Neural cell (in vitro differentiated cells): ENCODE measurements at regions not wholly inside any gene's neighbourhood (a gene's known extent, or its start where the extent isn't known, plus 50 kb on each side); places are given as distances from the start of the nearest gene placed in this dataset.

Experiments
- H2AFZ ChIP-seq: fragments of 200-600, 300-800 bp; sonication (generic), shearing (Covaris generic); 2 replicates; pipeline ENCODE4 v1.6.0; 2014; ENCODE audit warnings: low read depth, mild to moderate bottlenecking, antibody characterized with exemption, low read length, moderate library complexity
- H3F3A ChIP-seq: fragments of 200-600 bp; shearing (Covaris generic); 2 replicates; pipeline ENCODE4 v1.6.1; 2016; ENCODE audit warnings: mild to moderate bottlenecking, moderate library complexity, mixed read lengths, antibody characterized with exemption, low read length; ENCODE audit not compliant: insufficient read depth, poor library complexity, severe bottlenecking
- H3K27ac ChIP-seq: fragments of 200-600, 300-800 bp; sonication (generic), shearing (Covaris generic); 2 replicates; pipeline ENCODE4 v1.5.1; 2014; ENCODE audit warnings: mild to moderate bottlenecking, low read length, moderate library complexity
- H3K27me3 ChIP-seq: fragments of 300-800, 200-600 bp; sonication (generic), shearing (Covaris generic); 2 replicates; pipeline ENCODE4 v1.6.0; 2014; ENCODE audit warnings: mild to moderate bottlenecking, low read depth, low read length, moderate library complexity; ENCODE audit not compliant: insufficient read depth
- H3K36me3 ChIP-seq: fragments of 300-800, 200-600 bp; sonication (generic), shearing (Covaris generic); 2 replicates; pipeline ENCODE4 v1.5.1; 2014; ENCODE audit warnings: mild to moderate bottlenecking, antibody characterized with exemption, low read length, moderate library complexity; ENCODE audit not compliant: insufficient read depth
- H3K4me2 ChIP-seq: fragments of 300-800, 200-600 bp; sonication (generic), shearing (Covaris generic); 2 replicates; pipeline ENCODE4 v1.6.0; 2014; ENCODE audit warnings: mild to moderate bottlenecking, low read length
- H3K4me3 ChIP-seq: fragments of 300-800, 200-600 bp; sonication (generic), shearing (Covaris generic); 2 replicates; pipeline ENCODE4 v1.5.1; 2014; ENCODE audit warnings: mild to moderate bottlenecking, low read length, moderate library complexity
- H3K79me2 ChIP-seq: fragments of 200-600 bp; shearing (Covaris generic); replicated peaks from 2 replicates; pipeline ENCODE4 v1.6.0; 2014; ENCODE audit warnings: mild to moderate bottlenecking, low read length, moderate library complexity; ENCODE audit not compliant: insufficient read depth
- H3K9ac ChIP-seq: fragments of 300-800, 200-600 bp; sonication (generic), shearing (Covaris generic); 2 replicates; pipeline ENCODE4 v1.6.1; 2016; ENCODE audit warnings: mild to moderate bottlenecking, low read length, mixed read lengths
- H3K9me2 ChIP-seq: fragments of 200-600 bp; shearing (Covaris generic); 2 replicates; pipeline ENCODE4 v1.6.1; 2016; ENCODE audit warnings: mild to moderate bottlenecking, low read length, mixed read lengths; ENCODE audit not compliant: insufficient read depth
- H3K9me3 ChIP-seq: fragments of 200-600, 300-800 bp; sonication (generic), shearing (Covaris generic); 2 replicates; pipeline ENCODE4 v1.6.1; 2016; ENCODE audit warnings: mild to moderate bottlenecking, mixed run types, low read length, moderate library complexity, mixed read lengths
- H4K20me1 ChIP-seq: fragments of 200-600 bp; shearing (Covaris generic); 2 replicates; pipeline ENCODE4 v1.6.1; 2016; ENCODE audit warnings: mild to moderate bottlenecking, mixed run types; ENCODE audit not compliant: insufficient read depth
- EP300 ChIP-seq: fragments of 450-650 bp; conservative IDR thresholded peaks from 2 replicates; pipeline ENCODE4 v1.6.1; 2014; ENCODE audit warnings: antibody characterized with exemption, mild to moderate bottlenecking, moderate library complexity; ENCODE audit not compliant: poor library complexity, severe bottlenecking
- EZH2 ChIP-seq: fragments of 200-600, 300-800 bp; shearing (Covaris generic), sonication (generic); IDR thresholded peaks from 2 replicates; pipeline ENCODE4 v1.6.1; 2014; ENCODE audit warnings: antibody characterized with exemption, low read length, borderline replicate concordance, mild to moderate bottlenecking; ENCODE audit not compliant: insufficient read depth, poor library complexity, severe bottlenecking
- MXI1 ChIP-seq: fragments of 450-650 bp; conservative IDR thresholded peaks from 2 replicates; pipeline ENCODE4 v1.6.1; 2014; ENCODE audit warnings: antibody characterized with exemption, mild to moderate bottlenecking; ENCODE audit not compliant: poor library complexity, severe bottlenecking
- POLR2AphosphoS5 ChIP-seq: IDR thresholded peaks from 2 replicates; pipeline ENCODE4 v1.6.1; 2012
- RAD21 ChIP-seq: fragments of 450-650 bp; conservative IDR thresholded peaks from 2 replicates; pipeline ENCODE4 v1.6.1; 2014; ENCODE audit warnings: antibody characterized with exemption, mild to moderate bottlenecking, moderate library complexity
- SMC3 ChIP-seq: fragments of 450-650 bp; conservative IDR thresholded peaks from 2 replicates; pipeline ENCODE4 v1.6.1; 2014; ENCODE audit warnings: antibody characterized with exemption, mild to moderate bottlenecking, moderate library complexity; ENCODE audit not compliant: poor library complexity
- TAF1 ChIP-seq: IDR thresholded peaks from 2 replicates; pipeline ENCODE4 v1.6.1; 2012; ENCODE audit warnings: low read depth
- TF ChIP-seq, protein P1 (sequence below): fragments of 450-650 bp; IDR thresholded peaks from 2 replicates; pipeline ENCODE4 v1.5.1; 2014; ENCODE audit warnings: antibody characterized with exemption, mild to moderate bottlenecking, moderate library complexity; ENCODE audit not compliant: poor library complexity, severe bottlenecking
- TF ChIP-seq, protein P2 (sequence below): IDR thresholded peaks from 2 replicates; pipeline ENCODE4 v1.6.1; 2012; ENCODE audit warnings: borderline replicate concordance

DNA sequence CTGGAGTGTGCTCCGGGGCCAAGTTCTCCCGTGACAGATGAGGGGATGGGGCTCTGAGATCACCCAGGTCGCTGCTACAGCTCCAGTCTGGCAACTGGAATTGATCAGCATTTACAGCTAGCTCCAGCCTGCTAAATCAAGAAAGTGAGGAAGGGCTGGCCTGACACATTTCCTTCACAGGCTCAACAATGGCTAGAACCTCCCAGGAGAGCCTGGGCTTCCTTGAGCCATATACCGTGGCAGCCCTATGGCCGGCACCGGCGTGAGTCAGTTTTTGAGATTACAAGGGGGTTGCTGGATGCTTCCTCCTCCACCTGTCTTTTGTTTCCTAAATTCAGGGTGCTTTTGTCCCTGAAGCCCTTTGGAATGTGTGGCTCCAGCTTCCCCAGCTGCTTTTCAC lies 104.2 kb downstream of the ETS2 start (continued):
- TF ChIP-seq, protein P1, sequence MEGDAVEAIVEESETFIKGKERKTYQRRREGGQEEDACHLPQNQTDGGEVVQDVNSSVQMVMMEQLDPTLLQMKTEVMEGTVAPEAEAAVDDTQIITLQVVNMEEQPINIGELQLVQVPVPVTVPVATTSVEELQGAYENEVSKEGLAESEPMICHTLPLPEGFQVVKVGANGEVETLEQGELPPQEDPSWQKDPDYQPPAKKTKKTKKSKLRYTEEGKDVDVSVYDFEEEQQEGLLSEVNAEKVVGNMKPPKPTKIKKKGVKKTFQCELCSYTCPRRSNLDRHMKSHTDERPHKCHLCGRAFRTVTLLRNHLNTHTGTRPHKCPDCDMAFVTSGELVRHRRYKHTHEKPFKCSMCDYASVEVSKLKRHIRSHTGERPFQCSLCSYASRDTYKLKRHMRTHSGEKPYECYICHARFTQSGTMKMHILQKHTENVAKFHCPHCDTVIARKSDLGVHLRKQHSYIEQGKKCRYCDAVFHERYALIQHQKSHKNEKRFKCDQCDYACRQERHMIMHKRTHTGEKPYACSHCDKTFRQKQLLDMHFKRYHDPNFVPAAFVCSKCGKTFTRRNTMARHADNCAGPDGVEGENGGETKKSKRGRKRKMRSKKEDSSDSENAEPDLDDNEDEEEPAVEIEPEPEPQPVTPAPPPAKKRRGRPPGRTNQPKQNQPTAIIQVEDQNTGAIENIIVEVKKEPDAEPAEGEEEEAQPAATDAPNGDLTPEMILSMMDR: no peak
- TF ChIP-seq POLR2AphosphoS5: no peak

DNA sequence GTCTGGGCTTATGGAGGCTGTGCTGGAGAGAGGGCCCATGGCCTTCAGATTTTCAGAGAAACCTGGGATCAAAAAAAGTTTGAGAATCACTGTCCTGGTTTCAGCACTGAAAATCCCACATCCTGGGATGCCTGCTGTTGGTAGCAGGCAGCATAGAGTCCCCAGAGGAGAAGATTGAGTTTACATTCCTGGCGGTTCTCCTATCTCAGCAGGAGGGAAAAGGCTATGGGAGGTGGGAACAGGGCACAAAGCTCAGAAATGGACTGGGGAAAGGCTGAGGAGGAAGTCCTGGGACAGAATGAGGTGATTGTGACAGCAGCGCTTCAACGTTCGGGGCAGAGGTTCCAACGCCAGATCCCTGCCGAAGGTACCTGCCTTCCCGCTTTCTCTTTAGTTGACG lies 103.4 kb downstream of the ETS2 start:
- no peak for TF ChIP-seq EP300
- no peak for TF ChIP-seq TAF1
- TF ChIP-seq SMC3: no peak
- no peak for TF ChIP-seq RAD21
- H3K4me2 ChIP-seq: no peak overlapping the region
- H2AFZ ChIP-seq: no peak overlapping the region
- no peaks in the 10 kb centered on the region for H3K79me2 ChIP-seq
- H3F3A ChIP-seq: no peaks in the 10 kb centered on the region
- H3K9me2 ChIP-seq: no peaks in the 10 kb centered on the region
- H3K27ac ChIP-seq: no peak overlapping the region
- peaks cover 6% of the 10 kb centered on the region for H3K27me3 ChIP-seq
- H3K9ac ChIP-seq: no peak overlapping the region
- no peak overlapping the region for H3K4me3 ChIP-seq
- no peaks in the 10 kb centered on the region for H4K20me1 ChIP-seq
- no peaks in the 10 kb centered on the region for H3K36me3 ChIP-seq
- H3K9me3 ChIP-seq: no peaks in the 10 kb centered on the region

DNA sequence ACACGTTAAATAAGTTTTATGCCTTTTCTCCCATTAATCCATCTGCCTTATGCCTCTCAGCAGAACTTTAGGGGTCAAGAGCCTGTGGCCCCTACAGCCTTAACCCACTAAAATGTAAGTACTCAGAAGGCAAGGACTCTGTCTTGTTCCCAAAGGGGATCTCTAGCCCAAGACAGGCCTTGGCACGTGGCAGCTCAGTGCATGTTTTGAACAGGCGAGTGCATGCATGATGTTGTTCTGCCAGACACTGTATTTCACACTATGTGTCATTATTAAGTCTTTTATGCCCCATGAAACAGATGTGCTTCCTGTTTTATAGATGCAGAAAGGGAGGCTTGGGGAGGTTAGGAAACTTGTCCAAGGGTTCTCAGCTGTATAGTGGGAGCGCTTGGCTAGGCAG lies 102.8 kb downstream of the ETS2 start:
- no peak overlapping the region for H3K4me2 ChIP-seq
- H3K9me2 ChIP-seq: no peaks in the 10 kb centered on the region
- no peak overlapping the region for H2AFZ ChIP-seq
- no peak overlapping the region for H3K27ac ChIP-seq
- H3K27me3 ChIP-seq: peaks cover 3% of the 10 kb centered on the region
- no peaks in the 10 kb centered on the region for H3K9me3 ChIP-seq
- no peaks in the 10 kb centered on the region for H3K36me3 ChIP-seq
- H3K9ac ChIP-seq: no peak overlapping the region
- no peak overlapping the region for H3K4me3 ChIP-seq
- no peak for TF ChIP-seq TAF1
- TF ChIP-seq EP300: no peak
- no peak for TF ChIP-seq MXI1
- TF ChIP-seq, protein P2, sequence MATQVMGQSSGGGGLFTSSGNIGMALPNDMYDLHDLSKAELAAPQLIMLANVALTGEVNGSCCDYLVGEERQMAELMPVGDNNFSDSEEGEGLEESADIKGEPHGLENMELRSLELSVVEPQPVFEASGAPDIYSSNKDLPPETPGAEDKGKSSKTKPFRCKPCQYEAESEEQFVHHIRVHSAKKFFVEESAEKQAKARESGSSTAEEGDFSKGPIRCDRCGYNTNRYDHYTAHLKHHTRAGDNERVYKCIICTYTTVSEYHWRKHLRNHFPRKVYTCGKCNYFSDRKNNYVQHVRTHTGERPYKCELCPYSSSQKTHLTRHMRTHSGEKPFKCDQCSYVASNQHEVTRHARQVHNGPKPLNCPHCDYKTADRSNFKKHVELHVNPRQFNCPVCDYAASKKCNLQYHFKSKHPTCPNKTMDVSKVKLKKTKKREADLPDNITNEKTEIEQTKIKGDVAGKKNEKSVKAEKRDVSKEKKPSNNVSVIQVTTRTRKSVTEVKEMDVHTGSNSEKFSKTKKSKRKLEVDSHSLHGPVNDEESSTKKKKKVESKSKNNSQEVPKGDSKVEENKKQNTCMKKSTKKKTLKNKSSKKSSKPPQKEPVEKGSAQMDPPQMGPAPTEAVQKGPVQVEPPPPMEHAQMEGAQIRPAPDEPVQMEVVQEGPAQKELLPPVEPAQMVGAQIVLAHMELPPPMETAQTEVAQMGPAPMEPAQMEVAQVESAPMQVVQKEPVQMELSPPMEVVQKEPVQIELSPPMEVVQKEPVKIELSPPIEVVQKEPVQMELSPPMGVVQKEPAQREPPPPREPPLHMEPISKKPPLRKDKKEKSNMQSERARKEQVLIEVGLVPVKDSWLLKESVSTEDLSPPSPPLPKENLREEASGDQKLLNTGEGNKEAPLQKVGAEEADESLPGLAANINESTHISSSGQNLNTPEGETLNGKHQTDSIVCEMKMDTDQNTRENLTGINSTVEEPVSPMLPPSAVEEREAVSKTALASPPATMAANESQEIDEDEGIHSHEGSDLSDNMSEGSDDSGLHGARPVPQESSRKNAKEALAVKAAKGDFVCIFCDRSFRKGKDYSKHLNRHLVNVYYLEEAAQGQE: no peak
- no peak for TF ChIP-seq RAD21
- TF ChIP-seq POLR2AphosphoS5: no peak
- TF ChIP-seq EZH2: no peak
- TF ChIP-seq, protein P1: no peak
- no peak for TF ChIP-seq SMC3
- H4K20me1 ChIP-seq: no peaks in the 10 kb centered on the region
- no peaks in the 10 kb centered on the region for H3K79me2 ChIP-seq
- no peaks in the 10 kb centered on the region for H3F3A ChIP-seq
